Activated T-helper 1 cell treated with anti-CD3 and anti-CD28 coated beads, Interleukin-12 subunit alpha, Interleukin-12 subunit beta, Interleukin-2, Interleukin-4 antibody, amounts not matched to agents 30 ng/mL and 10 ng/mL and 1 ng/mL, durations not matched to agents 14 hours and 24 hours and 36 hours (primary cell): ENCODE measurements at regions not wholly inside any gene's neighbourhood (a gene's known extent, or its start where the extent isn't known, plus 50 kb on each side); places are given as distances from the start of the nearest gene placed in this dataset.

ENCODE experiments used
- DNase-seq: peaks from one replicate; pipeline ENCODE4 v3.0.0; 2021; ENCODE audit warnings: low spot score
- H3K27ac Mint-ChIP-seq: one replicate; pipeline ENCODE4 v1.8.0; 2021; ENCODE audit warnings: mild to moderate bottlenecking, mixed read lengths
- H3K27me3 Mint-ChIP-seq: one replicate; pipeline ENCODE4 v1.8.0; 2022; ENCODE audit warnings: mild to moderate bottlenecking, moderate library complexity, mixed read lengths; ENCODE audit not compliant: insufficient read depth
- H3K36me3 Mint-ChIP-seq: one replicate; pipeline ENCODE4 v1.8.0; 2021; ENCODE audit warnings: low read depth, mixed read lengths
- H3K4me1 Mint-ChIP-seq: one replicate; pipeline ENCODE4 v1.8.0; 2021; ENCODE audit warnings: low read depth, mixed read lengths
- H3K4me3 Mint-ChIP-seq: one replicate; pipeline ENCODE4 v1.8.0; 2021; ENCODE audit warnings: mild to moderate bottlenecking, moderate library complexity, mixed read lengths
- H3K9me3 Mint-ChIP-seq: one replicate; pipeline ENCODE4 v1.8.0; 2021; ENCODE audit warnings: mixed read lengths
- intact Hi-C: fragments of 100-400 bp; cut with micrococcal nuclease; formaldehyde crosslinking; loops from one replicate; pipeline ENCODE4 v1.15.1; 2024

- Mint-ChIP-seq H3K36me3 (peaks cover 3% of the 10 kb centered on the region), H3K4me1 (peaks cover 7% of the 10 kb centered on the region), H3K9me3 (no peaks in the 10 kb centered on the region), H3K4me3 (no peak overlapping the region), H3K27me3 (no peaks in the 10 kb centered on the region), H3K27ac (no peak overlapping the region)
- DNase-seq, result no peak
- intact Hi-C loops, result no loop called here
These were observed 105.0 kb upstream of the ITGA4 start for GRCh38 chr2:181352158-181352557.

- no peak overlapping the region for H3K27ac Mint-ChIP-seq
- peaks cover 4% of the 10 kb centered on the region for H3K36me3 Mint-ChIP-seq
- intact Hi-C loops, result no loop called here
- DNase-seq, result no peak
- no peaks in the 10 kb centered on the region for H3K27me3 Mint-ChIP-seq
- H3K4me3 Mint-ChIP-seq, result no peak overlapping the region
- peaks cover 18% of the 10 kb centered on the region for H3K4me1 Mint-ChIP-seq
- H3K9me3 Mint-ChIP-seq, result peaks cover 7% of the 10 kb centered on the region
These were observed 102.6 kb upstream of the ITGA4 start for GRCh38 chr2:181354626-181355025.

DNA sequence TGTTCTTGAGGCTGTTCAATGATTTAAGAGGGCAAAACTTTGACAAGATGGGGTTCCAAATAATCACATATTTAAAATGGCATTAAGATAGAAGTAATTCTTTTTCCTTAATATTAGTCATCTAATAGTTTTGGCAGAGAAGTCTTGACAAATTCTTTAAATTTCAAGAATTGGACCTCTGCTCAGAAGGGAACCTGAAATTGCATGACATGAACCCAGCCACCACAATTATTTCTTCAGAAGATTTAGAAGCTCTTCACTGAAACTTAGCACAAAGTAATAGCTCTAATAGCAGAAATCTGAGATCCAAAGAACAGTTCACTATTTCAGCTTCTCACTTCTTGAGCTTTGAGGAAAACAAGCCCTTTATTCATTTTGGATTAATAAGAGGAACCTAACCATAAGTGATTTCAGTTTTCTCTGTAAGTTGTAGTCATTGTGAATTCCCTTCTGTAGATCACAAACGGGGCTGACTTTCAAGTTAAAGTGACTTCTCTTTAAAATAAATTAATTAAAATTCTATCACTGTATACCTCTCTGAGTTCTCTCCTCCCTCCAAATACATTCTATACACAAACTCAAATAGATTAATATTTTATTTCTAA lies 100.6 kb upstream of the ITGA4 start:
- H3K9me3 Mint-ChIP-seq, result peaks cover 7% of the 10 kb centered on the region

GRCh38 chr2:181357979-181358378 lies 99.2 kb upstream of the ITGA4 start:
- Mint-ChIP-seq H3K4me3 (no peak overlapping the region), H3K27ac (no peak overlapping the region), H3K9me3 (peaks cover 7% of the 10 kb centered on the region), H3K36me3 (peaks cover 6% of the 10 kb centered on the region), H3K4me1 (peaks cover 18% of the 10 kb centered on the region), H3K27me3 (no peaks in the 10 kb centered on the region)
- intact Hi-C loops, result loop anchor here (2.0 kb wide), 3 partner anchors 45 to 251 kb away; no protein-coding TSS in a partner anchor
- DNase-seq, result no peak

More for the DNA sequence above, 100.6 kb upstream of the ITGA4 start:
- no peak overlapping the region for H3K4me3 Mint-ChIP-seq
- no peaks in the 10 kb centered on the region for H3K27me3 Mint-ChIP-seq
- H3K36me3 Mint-ChIP-seq, result peaks cover 6% of the 10 kb centered on the region
- intact Hi-C loops, result no loop called here
- no peak overlapping the region for H3K27ac Mint-ChIP-seq
- no peak for DNase-seq
- peaks cover 18% of the 10 kb centered on the region for H3K4me1 Mint-ChIP-seq

DNA sequence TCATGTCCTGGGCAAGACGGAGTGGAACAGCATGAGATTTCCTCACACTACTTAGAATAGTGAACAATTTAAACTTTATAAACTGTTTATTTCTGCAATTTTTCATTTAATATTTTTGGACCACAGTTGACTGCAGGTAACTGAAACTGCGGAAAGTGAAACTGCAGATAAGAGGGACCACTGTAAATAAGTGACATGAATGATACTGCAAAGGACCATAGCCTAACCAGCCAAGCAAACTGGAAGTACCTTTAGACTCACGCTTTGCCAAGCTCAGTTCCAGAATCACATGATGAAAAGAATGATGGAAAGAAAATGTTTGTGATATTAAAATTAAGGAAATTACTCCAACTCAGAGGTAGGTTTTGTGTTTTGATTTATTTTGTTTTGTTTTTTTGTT lies 94.6 kb upstream of the ITGA4 start:
- H3K27me3 Mint-ChIP-seq, result no peaks in the 10 kb centered on the region
- no peak overlapping the region for H3K4me3 Mint-ChIP-seq
- DNase-seq, result no peak
- H3K27ac Mint-ChIP-seq, result no peak overlapping the region
- intact Hi-C loops, result no loop called here
- H3K9me3 Mint-ChIP-seq, result peaks cover 7% of the 10 kb centered on the region
- peaks cover 10% of the 10 kb centered on the region for H3K36me3 Mint-ChIP-seq
- peaks cover 15% of the 10 kb centered on the region for H3K4me1 Mint-ChIP-seq

DNA sequence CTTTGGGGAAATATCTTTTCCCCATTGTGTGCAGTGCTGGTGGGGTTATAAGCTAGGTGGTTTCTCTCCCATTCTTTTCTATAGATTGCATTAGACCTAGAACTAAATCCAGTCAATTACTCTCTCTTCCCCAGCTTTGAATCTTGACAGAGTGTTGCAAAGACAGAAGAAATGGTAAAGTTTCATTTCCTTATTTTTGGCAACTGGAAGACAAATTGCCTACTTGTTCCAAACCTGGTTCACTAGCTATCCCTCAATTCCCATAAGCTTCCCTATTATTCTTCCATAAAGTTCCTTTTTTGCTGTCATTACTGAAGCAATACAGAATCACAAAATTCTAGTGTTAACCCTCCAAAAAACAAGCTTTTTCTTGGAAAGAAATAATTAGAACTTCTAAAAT lies 94.0 kb upstream of the ITGA4 start:
- Mint-ChIP-seq H3K36me3 (peaks cover 10% of the 10 kb centered on the region), H3K27me3 (no peaks in the 10 kb centered on the region), H3K4me1 (peaks cover 9% of the 10 kb centered on the region), H3K9me3 (peaks cover 7% of the 10 kb centered on the region), H3K27ac (no peak overlapping the region), H3K4me3 (no peak overlapping the region)
- no peak for DNase-seq
- intact Hi-C loops, result no loop called here

- H3K4me1 Mint-ChIP-seq, result no peaks in the 10 kb centered on the region
- H3K9me3 Mint-ChIP-seq, result no peaks in the 10 kb centered on the region
- H3K27ac Mint-ChIP-seq, result no peak overlapping the region
- intact Hi-C loops, result no loop called here
- H3K36me3 Mint-ChIP-seq, result peaks cover 8% of the 10 kb centered on the region
- no peaks in the 10 kb centered on the region for H3K27me3 Mint-ChIP-seq
- DNase-seq, result no peak
- no peak overlapping the region for H3K4me3 Mint-ChIP-seq
These were observed 92.6 kb upstream of the ITGA4 start for GRCh38 chr2:181364492-181365170.

- no peak overlapping the region for H3K27ac Mint-ChIP-seq
- no peak for DNase-seq
- peaks cover 8% of the 10 kb centered on the region for H3K36me3 Mint-ChIP-seq
- intact Hi-C loops, result no loop called here
- no peak overlapping the region for H3K4me3 Mint-ChIP-seq
- peaks cover 7% of the 10 kb centered on the region for H3K4me1 Mint-ChIP-seq
- H3K27me3 Mint-ChIP-seq, result no peaks in the 10 kb centered on the region
- H3K9me3 Mint-ChIP-seq, result no peaks in the 10 kb centered on the region
These were observed 90.5 kb upstream of the ITGA4 start for GRCh38 chr2:181366675-181367175.

GRCh38 chr2:181367411-181367810 lies 89.8 kb upstream of the ITGA4 start:
- no peak overlapping the region for H3K4me3 Mint-ChIP-seq
- intact Hi-C loops, result no loop called here
- H3K36me3 Mint-ChIP-seq, result peaks cover 8% of the 10 kb centered on the region
- no peaks in the 10 kb centered on the region for H3K9me3 Mint-ChIP-seq
- H3K4me1 Mint-ChIP-seq, result peaks cover 7% of the 10 kb centered on the region
- H3K27ac Mint-ChIP-seq, result no peak overlapping the region
- no peak for DNase-seq
- no peaks in the 10 kb centered on the region for H3K27me3 Mint-ChIP-seq

GRCh38 chr2:181367906-181368435 lies 89.2 kb upstream of the ITGA4 start:
- Mint-ChIP-seq H3K4me1 (peaks cover 7% of the 10 kb centered on the region), H3K27me3 (no peaks in the 10 kb centered on the region), H3K27ac (no peak overlapping the region), H3K9me3 (no peaks in the 10 kb centered on the region), H3K4me3 (no peak overlapping the region), H3K36me3 (peaks cover 8% of the 10 kb centered on the region)
- no peak for DNase-seq
- intact Hi-C loops, result no loop called here

- intact Hi-C loops, result no loop called here
- no peak overlapping the region for H3K4me3 Mint-ChIP-seq
- H3K4me1 Mint-ChIP-seq, result peaks cover 7% of the 10 kb centered on the region
- peaks cover 8% of the 10 kb centered on the region for H3K36me3 Mint-ChIP-seq
- no peak for DNase-seq
- H3K27ac Mint-ChIP-seq, result no peak overlapping the region
- H3K27me3 Mint-ChIP-seq, result no peaks in the 10 kb centered on the region
- no peaks in the 10 kb centered on the region for H3K9me3 Mint-ChIP-seq
These were observed 87.1 kb upstream of the ITGA4 start for GRCh38 chr2:181370126-181370525.

DNA sequence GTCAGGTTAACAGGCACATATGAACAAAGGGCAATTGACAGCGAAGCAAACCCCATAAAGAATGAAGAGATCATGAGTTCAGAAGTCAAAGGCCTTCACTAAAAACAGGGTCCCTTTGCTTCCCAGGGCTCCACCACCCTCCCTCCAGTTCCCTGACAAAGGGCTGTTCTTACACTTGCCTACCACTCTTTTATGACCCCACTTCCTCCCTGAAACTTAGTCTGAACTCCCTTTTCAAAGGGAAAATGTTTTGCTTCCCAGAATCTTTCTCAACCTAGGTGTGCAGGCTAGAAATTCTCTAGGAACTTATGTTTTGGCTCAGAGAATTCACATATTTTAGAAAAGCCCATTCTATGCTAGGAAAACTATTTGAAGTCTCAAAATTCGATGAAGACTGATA lies 86.0 kb upstream of the ITGA4 start:
- H3K27ac Mint-ChIP-seq, result no peak overlapping the region
- H3K4me3 Mint-ChIP-seq, result no peak overlapping the region
- no peak for DNase-seq
- intact Hi-C loops, result no loop called here
- no peaks in the 10 kb centered on the region for H3K9me3 Mint-ChIP-seq
- H3K36me3 Mint-ChIP-seq, result peaks cover 5% of the 10 kb centered on the region
- H3K27me3 Mint-ChIP-seq, result no peaks in the 10 kb centered on the region
- H3K4me1 Mint-ChIP-seq, result peaks cover 7% of the 10 kb centered on the region

DNA sequence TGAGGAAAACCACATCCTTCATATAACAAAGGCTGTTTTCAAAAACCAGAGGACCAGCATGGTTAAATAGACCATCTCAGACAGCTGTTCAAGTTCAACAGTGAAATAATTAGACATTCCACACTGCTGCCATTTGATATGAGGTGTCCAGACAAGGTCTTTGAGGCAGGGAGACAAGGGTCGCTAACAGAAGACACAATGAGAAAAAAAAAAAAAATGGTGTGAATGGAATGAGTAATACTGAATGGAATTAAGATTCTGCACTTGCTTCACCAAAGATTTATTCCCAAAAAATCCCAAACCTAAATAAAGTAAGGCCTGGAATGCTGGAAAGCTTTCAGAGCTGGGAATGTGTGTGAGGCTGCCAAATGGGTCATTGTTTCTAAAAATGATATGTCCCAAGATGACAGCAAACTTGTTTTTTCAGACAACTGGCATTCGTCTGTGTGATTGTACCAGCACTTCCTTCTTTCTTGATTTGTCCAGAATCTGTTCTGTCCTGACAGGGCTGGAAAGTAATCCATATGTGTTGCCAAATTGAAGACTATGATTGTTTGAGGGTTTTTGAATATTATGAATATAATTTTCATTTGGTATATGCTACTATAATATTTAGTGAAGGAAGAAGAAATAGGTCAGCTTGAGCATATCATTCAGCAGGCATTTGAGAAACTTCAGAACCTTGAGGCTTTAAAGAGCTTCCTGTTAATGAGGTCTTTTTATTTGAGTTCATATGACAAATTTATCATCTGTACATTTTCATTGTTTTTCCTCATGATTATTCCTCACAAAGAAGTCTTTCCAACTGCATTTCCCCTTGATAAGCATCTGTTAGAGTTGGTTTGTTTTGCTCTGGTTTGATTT lies 85.2 kb upstream of the ITGA4 start:
- Mint-ChIP-seq H3K4me1 (peaks cover 7% of the 10 kb centered on the region), H3K4me3 (no peak overlapping the region), H3K36me3 (peaks cover 4% of the 10 kb centered on the region), H3K27me3 (no peaks in the 10 kb centered on the region), H3K27ac (no peak overlapping the region), H3K9me3 (no peaks in the 10 kb centered on the region)
- intact Hi-C loops, result no loop called here
- DNase-seq, result no peak
